Thyroid gland (tissue), 4 donors: ENCODE measurements at regions not wholly inside any gene's neighbourhood (a gene's known extent, or its start where the extent isn't known, plus 50 kb on each side); places are given as distances from the start of the nearest gene placed in this dataset.
A peak's percentile ranks its signal among the peaks of the same experiment; 100 is the strongest.

Experiments
- DNase-seq, 2 donors: peaks; one replicate each; pipeline ENCODE4 v3.0.0-alpha.2; 2019
- H3K27ac ChIP-seq, 3 donors: fragments of 200-600 bp; sonication (generic); 1 replicate in 2 of 3; 2 replicates in 1 of 3; pipeline ENCODE4 v1.5.1; 2016 to 2019; ENCODE audit warnings: mild to moderate bottlenecking in 1 of 3, moderate library complexity in 1 of 3
- H3K27me3 ChIP-seq: fragments of 200-600 bp; sonication (generic); one replicate; pipeline ENCODE4 v1.5.1; 2019
- H3K36me3 ChIP-seq, 2 donors: fragments of 200-600 bp; sonication (generic); one replicate each; pipeline ENCODE4 v1.5.1; 2016 to 2019
- H3K4me1 ChIP-seq, 2 donors: fragments of 200-600 bp; sonication (generic); one replicate each; pipeline ENCODE4 v1.5.1; 2017 to 2019
- H3K4me3 ChIP-seq, 3 donors: fragments of 200-600 bp; sonication (generic); replicated peaks in 1 of 3; 1 replicate in 2 of 3; 2 replicates in 1 of 3; pipeline ENCODE4 v1.5.1; 2016; ENCODE audit warnings: mild to moderate bottlenecking in 1 of 3
- H3K9me3 ChIP-seq: fragments of 200-600 bp; sonication (generic); one replicate; pipeline ENCODE4 v1.5.1; 2017
- CTCF ChIP-seq, 6 experiments: fragments of 200-600 bp in 3 of 6; fragments of 450-650 bp in 3 of 6; sonication (generic) in 3 of 6; IDR thresholded peaks; one replicate each; pipeline ENCODE4 v1.5.1; 2016 to 2019; ENCODE audit warnings: antibody characterized with exemption in 6 of 6, mild to moderate bottlenecking in 2 of 6, inconsistent platforms in 1 of 6, moderate library complexity in 1 of 6
- POLR2A ChIP-seq, 2 donors: fragments of 450-650 bp; IDR thresholded peaks; one replicate each; pipeline ENCODE4 v1.6.1; 2017; ENCODE audit warnings: antibody characterized with exemption in 2 of 2, mild to moderate bottlenecking in 2 of 2, moderate library complexity in 1 of 2
- WGBS, 2 donors: methylation state at CpG; one replicate each; pipeline ENCODE4 v1.1.5; 2017; 5-methylcytosine and 5-hydroxymethylcytosine counted together
- intact Hi-C: fragments of 100-400 bp; cut with DNase I; formaldehyde crosslinking; loops from one replicate; pipeline ENCODE4 v1.15.1; 2023

GRCh38 chr3:194251891-194252560, 99.1 kb downstream of the CPN2 start:
- Histone ChIP-seq H3K36me3 (no peaks in the 10 kb centered on the region), H3K4me1 (peaks cover 9 to 32% of the 10 kb centered on the region in 2 donors), H3K9me3 (no peaks in the 10 kb centered on the region), H3K27ac (peak overlapping the region in 2 of 3 donors; percentile 29 to 48), H3K27me3 (no peaks in the 10 kb centered on the region), H3K4me3 (no peak overlapping the region)
- 47 to 63% methylated on average over 13 to 16 of the region's 18 CpGs for WGBS, 2 donors
- TF ChIP-seq POLR2A (IDR thresholded peaks at IDR 0.05) = no peak
- no peak for TF ChIP-seq CTCF (IDR thresholded peaks at IDR 0.05)
- intact Hi-C loops = no loop called here
- peak; percentile 81 to 83 for DNase-seq

DNA sequence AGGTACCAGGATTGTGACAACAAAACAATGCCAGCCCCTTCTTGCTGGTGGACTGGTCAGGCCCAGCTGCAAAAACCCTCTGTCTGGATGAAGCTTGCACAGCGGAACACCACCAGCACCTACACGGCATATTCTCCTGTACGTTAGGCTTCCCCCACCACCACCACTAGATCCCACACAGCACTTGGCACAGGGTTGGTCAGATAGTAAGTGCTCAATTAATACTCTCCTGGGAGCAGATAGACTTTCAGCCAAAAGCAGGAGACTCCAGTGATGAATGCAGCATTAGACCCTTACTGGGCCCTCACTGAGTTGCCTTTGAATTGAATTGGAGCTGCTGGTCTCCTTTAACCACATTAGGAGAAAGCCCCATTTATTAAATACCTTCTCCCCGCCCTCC, 97.9 kb downstream of the CPN2 start:
- no peak for DNase-seq
- no peaks in the 10 kb centered on the region for H3K36me3 ChIP-seq
- intact Hi-C loops = no loop called here
- H3K27me3 ChIP-seq = no peaks in the 10 kb centered on the region
- no peak overlapping the region for H3K4me3 ChIP-seq
- 67 to 70% methylated on average over 4 of the region's 4 CpGs for WGBS, 2 donors
- H3K4me1 ChIP-seq = peaks cover 9 to 32% of the 10 kb centered on the region in 2 donors
- H3K9me3 ChIP-seq = no peaks in the 10 kb centered on the region
- no peak for TF ChIP-seq POLR2A (IDR thresholded peaks at IDR 0.05)
- TF ChIP-seq CTCF (IDR thresholded peaks at IDR 0.05) = no peak
- H3K27ac ChIP-seq = no peak overlapping the region

DNA sequence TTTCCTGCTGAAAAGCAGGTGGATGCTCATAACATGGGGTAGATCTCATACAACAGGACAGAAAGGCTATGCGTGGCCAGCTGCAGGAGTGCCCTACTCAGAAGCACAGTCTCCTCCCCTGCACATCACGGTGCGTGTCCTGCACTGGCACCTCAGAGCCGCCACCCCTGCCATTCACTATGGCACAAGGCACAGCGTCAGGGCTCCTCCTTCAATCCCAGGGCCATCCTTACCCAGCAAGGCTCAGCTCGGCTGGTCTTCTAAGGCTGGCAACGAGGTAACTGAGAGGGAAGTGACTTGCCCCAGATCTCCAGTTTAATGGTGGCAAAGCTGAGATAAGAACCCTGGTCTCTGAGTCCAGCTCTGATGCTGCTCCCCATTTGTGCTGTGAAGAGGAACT, 97.1 kb downstream of the CPN2 start:
- Histone ChIP-seq H3K4me3 (no peak overlapping the region), H3K9me3 (no peaks in the 10 kb centered on the region), H3K27ac (no peak overlapping the region), H3K27me3 (no peaks in the 10 kb centered on the region), H3K4me1 (peaks cover 9 to 32% of the 10 kb centered on the region in 2 donors), H3K36me3 (no peaks in the 10 kb centered on the region)
- no peak for TF ChIP-seq CTCF (IDR thresholded peaks at IDR 0.05)
- no peak for TF ChIP-seq POLR2A (IDR thresholded peaks at IDR 0.05)
- intact Hi-C loops = no loop called here
- DNase-seq = peak; percentile 67 to 68
- WGBS, 2 donors = 57 to 68% methylated on average over 7 of the region's 7 CpGs

DNA sequence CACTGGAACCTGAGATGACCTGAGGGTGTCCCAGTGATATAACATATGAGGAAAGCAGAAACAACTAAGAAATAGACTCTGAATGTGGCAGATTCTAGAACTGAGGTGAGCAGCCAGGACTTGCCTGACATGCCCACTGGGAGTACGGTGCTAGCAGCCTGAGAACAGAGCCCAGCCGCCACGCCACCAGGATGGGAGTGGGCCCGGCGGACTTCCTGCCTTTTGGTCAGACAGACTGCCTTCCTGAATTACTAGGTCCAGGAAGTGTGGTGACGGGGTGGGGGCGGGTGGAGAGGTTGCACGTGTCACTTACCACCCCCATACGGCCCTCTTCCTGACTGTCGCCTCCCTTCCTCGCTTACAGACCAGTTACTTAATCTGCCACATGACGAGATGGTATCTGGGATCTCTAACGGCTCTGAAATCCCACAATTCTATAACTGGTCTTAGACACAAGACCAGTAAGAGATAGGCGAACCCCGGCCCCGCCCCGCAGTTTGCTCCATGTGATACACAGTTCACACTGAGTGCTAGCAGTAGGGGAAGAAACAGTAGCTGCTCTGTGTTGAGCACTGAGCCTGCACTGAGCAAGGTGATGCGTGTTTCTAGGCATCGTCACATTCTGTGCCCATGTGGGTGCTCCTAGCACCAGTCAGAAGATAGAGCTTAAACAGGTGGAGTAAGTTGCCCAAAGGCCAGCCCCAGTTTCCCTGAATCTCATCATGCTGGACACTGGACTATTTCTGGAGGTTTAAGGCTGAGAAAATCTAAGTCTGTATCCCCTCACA, 95.7 kb downstream of the CPN2 start:
- TF ChIP-seq CTCF (IDR thresholded peaks at IDR 0.05) (no peak), POLR2A (IDR thresholded peaks at IDR 0.05) (no peak)
- Histone ChIP-seq H3K4me1 (peaks cover 9 to 29% of the 10 kb centered on the region in 2 donors), H3K27ac (no peak overlapping the region), H3K9me3 (no peaks in the 10 kb centered on the region), H3K4me3 (no peak overlapping the region), H3K36me3 (no peaks in the 10 kb centered on the region), H3K27me3 (no peaks in the 10 kb centered on the region)
- peak; percentile 32 to 47 for DNase-seq
- WGBS, 2 donors = 65 to 72% methylated on average over 15 to 19 of the region's 19 CpGs
- intact Hi-C loops = no loop called here
